ENCODE measurements at regions not wholly inside any gene's neighbourhood (a gene's known extent, or its start where the extent isn't known, plus 50 kb on each side); places are given as distances from the start of the nearest gene placed in this dataset.

- TF ChIP-seq, protein P1, sequence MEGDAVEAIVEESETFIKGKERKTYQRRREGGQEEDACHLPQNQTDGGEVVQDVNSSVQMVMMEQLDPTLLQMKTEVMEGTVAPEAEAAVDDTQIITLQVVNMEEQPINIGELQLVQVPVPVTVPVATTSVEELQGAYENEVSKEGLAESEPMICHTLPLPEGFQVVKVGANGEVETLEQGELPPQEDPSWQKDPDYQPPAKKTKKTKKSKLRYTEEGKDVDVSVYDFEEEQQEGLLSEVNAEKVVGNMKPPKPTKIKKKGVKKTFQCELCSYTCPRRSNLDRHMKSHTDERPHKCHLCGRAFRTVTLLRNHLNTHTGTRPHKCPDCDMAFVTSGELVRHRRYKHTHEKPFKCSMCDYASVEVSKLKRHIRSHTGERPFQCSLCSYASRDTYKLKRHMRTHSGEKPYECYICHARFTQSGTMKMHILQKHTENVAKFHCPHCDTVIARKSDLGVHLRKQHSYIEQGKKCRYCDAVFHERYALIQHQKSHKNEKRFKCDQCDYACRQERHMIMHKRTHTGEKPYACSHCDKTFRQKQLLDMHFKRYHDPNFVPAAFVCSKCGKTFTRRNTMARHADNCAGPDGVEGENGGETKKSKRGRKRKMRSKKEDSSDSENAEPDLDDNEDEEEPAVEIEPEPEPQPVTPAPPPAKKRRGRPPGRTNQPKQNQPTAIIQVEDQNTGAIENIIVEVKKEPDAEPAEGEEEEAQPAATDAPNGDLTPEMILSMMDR (IDR thresholded peaks at IDR 0.05): no peak
- Mint-ChIP-seq H3K4me1 (no peaks in the 10 kb centered on the region), H3K27me3 (ENCODE audit: low read depth, poor library complexity) (peaks cover 8% of the 10 kb centered on the region), H3K4me3 (no peak overlapping the region), H3K9me3 (no peaks in the 10 kb centered on the region), H3K27ac (no peak overlapping the region), H3K36me3 (ENCODE audit: low read depth) (no peaks in the 10 kb centered on the region)
- no peak for DNase-seq
These were observed 99.4 kb downstream of the FASLG start for GRCh38 chr1:172758259-172758658.

DNA sequence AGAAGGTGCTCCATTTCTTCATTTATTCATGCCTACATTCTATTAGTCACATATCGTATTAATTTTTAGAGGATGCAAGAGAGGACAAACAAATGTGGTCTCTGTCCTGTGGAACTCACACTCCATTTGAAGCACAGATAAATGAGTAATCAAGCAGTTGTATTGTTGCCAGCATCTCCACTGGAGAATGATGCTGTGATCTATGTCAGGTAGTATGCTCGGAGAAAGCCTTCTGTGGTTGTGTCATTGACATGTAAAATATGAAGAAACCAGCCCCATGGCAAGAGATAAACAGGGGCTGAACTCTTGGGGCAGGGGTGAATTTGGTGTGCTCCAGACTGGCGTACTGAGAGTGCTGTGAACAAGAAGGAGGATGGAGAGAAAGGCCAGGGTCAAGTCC is 101.2 kb downstream of the FASLG start:
- Mint-ChIP-seq H3K9me3 (no peaks in the 10 kb centered on the region), H3K27ac (no peak overlapping the region), H3K4me1 (no peaks in the 10 kb centered on the region), H3K4me3 (no peak overlapping the region), H3K27me3 (ENCODE audit: low read depth, poor library complexity) (peaks cover 12% of the 10 kb centered on the region), H3K36me3 (ENCODE audit: low read depth) (no peaks in the 10 kb centered on the region)
- TF ChIP-seq, protein P1 (IDR thresholded peaks at IDR 0.05): no peak
- DNase-seq: no peak

GRCh38 chr1:172761581-172762486 is 102.9 kb downstream of the FASLG start:
- H3K4me3 Mint-ChIP-seq: no peak overlapping the region
- no peaks in the 10 kb centered on the region for H3K36me3 Mint-ChIP-seq (ENCODE audit: low read depth)
- H3K4me1 Mint-ChIP-seq: no peaks in the 10 kb centered on the region
- DNase-seq: no peak
- TF ChIP-seq, protein P1 (IDR thresholded peaks at IDR 0.05): no peak
- H3K27me3 Mint-ChIP-seq (ENCODE audit: low read depth, poor library complexity): peaks cover 12% of the 10 kb centered on the region
- no peak overlapping the region for H3K27ac Mint-ChIP-seq
- H3K9me3 Mint-ChIP-seq: no peaks in the 10 kb centered on the region

GRCh38 chr1:172763057-172763456 is 104.2 kb downstream of the FASLG start:
- Mint-ChIP-seq H3K36me3 (ENCODE audit: low read depth) (no peaks in the 10 kb centered on the region), H3K4me3 (no peak overlapping the region), H3K27ac (no peak overlapping the region), H3K4me1 (no peaks in the 10 kb centered on the region), H3K9me3 (no peaks in the 10 kb centered on the region), H3K27me3 (ENCODE audit: low read depth, poor library complexity) (peaks cover 9% of the 10 kb centered on the region)
- TF ChIP-seq, protein P1 (IDR thresholded peaks at IDR 0.05): no peak
- no peak for DNase-seq

GRCh38 chr1:172764378-172764777 is 105.5 kb downstream of the FASLG start:
- H3K4me3 Mint-ChIP-seq: no peak overlapping the region
- no peaks in the 10 kb centered on the region for H3K4me1 Mint-ChIP-seq
- DNase-seq: no peak
- peaks cover 9% of the 10 kb centered on the region for H3K27me3 Mint-ChIP-seq (ENCODE audit: low read depth, poor library complexity)
- no peaks in the 10 kb centered on the region for H3K9me3 Mint-ChIP-seq
- H3K36me3 Mint-ChIP-seq (ENCODE audit: low read depth): no peaks in the 10 kb centered on the region
- H3K27ac Mint-ChIP-seq: no peak overlapping the region
- TF ChIP-seq, protein P1 (IDR thresholded peaks at IDR 0.05): no peak

DNA sequence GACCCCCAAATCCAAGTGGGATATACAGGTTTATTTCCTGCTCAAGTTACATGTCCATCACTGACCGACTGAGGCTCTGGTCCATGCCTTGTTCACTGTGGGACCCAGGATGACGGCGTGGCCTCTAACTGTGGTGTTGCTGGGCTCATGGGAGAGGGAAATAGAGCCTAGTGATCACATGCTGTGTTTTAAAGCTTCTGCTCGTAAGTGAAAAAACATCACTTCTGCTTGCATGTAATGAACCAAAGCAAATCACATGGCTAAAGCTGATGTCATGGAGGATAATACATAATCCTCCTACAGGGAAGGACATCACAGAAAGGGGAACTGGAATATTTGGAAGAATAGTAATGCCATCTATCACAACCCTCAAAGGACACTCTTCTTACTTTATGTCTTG is 107.6 kb downstream of the FASLG start:
- H3K4me3 Mint-ChIP-seq: no peak overlapping the region
- no peak for DNase-seq
- H3K9me3 Mint-ChIP-seq: no peaks in the 10 kb centered on the region
- H3K27ac Mint-ChIP-seq: no peak overlapping the region
- peaks cover 9% of the 10 kb centered on the region for H3K27me3 Mint-ChIP-seq (ENCODE audit: low read depth, poor library complexity)
- H3K36me3 Mint-ChIP-seq (ENCODE audit: low read depth): no peaks in the 10 kb centered on the region
- H3K4me1 Mint-ChIP-seq: no peaks in the 10 kb centered on the region
- TF ChIP-seq, protein P1 (IDR thresholded peaks at IDR 0.05): no peak

Data from nephron progenitor cell (in vitro differentiated cells).